ENCODE measurements at regions not wholly inside any gene's neighbourhood (a gene's known extent, or its start where the extent isn't known, plus 50 kb on each side); places are given as distances from the start of the nearest gene placed in this dataset.

DNA sequence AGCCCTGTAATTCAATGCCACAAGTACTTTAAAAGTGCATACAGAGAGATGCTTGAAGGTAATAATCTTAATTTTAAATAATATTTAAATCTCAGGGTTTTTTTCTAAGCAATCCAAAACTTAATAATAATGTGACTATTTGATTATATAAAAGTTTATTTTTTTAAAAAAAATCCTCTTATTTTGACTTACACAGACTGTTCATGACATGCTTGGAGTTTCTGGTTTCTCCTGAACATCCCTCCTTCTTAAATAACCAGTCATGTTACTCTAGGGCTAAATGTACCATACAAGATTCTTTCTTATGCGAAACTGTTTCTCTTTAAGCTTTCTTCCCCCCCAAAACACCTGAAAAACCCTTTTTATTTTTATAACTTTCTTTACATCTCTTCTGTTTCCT lies 58.2 kb upstream of the SLC2A13 start:
- TF ChIP-seq EZH2 (IDR thresholded peaks at IDR 0.05; ENCODE audit: borderline replicate concordance, low read depth, low read length, poor library complexity, severe bottlenecking) (no peak), CTCF (conservative IDR thresholded peaks at IDR 0.05; ENCODE audit: low read depth, low read length) (no peak)

DNA sequence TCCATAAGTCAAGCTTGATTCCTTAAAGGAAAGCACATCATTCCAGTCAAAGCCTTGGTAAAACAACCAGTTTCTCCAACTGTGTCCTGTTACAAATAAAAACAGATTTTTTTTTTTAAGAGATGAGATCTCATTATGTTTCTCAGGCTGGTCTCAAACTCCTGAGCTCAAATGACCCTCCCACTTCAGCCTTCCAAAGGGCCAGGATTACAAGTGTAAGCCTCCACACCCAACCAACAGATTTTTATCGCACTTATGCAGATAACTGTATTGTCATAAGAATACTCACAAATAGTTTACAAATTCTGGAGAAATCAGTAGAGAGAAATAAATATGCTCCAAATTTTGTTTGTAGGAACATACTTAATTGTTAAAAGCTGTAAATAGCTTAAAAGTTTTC lies 56.2 kb upstream of the SLC2A13 start:
- H3K9me3 ChIP-seq (ENCODE audit: low read depth, low read length, poor library complexity, severe bottlenecking), result no peaks in the 10 kb centered on the region
- POLR2A ChIA-PET (ENCODE audit: low non-redundant PET), result no interaction called here
- H3K27ac ChIP-seq (ENCODE audit: low read depth, low read length, poor library complexity, severe bottlenecking), result no peak overlapping the region
- intact Hi-C loops (cut with micrococcal nuclease; ENCODE audit: unreplicated experiment), result no loop called here
- no peak overlapping the region for H3K4me3 ChIP-seq (ENCODE audit: low read depth, low read length, poor library complexity, severe bottlenecking)
- CTCF ChIA-PET, result no interaction called here
- BruUV-seq (replicated peaks), result no TSS peak
- DNase-seq (ENCODE audit: low spot score), result no peak
- no peaks in the 10 kb centered on the region for H3K36me3 ChIP-seq (ENCODE audit: insufficient read depth, low read length, poor library complexity, severe bottlenecking)
- no peak for TF ChIP-seq CTCF (conservative IDR thresholded peaks at IDR 0.05; ENCODE audit: low read depth, low read length)
- no peak for TF ChIP-seq EZH2 (IDR thresholded peaks at IDR 0.05; ENCODE audit: borderline replicate concordance, low read depth, low read length, poor library complexity, severe bottlenecking)
- H3K4me1 ChIP-seq (ENCODE audit: insufficient read depth, low read length, poor library complexity, severe bottlenecking), result no peaks in the 10 kb centered on the region
- no peaks in the 10 kb centered on the region for H3K27me3 ChIP-seq (replicated peaks; ENCODE audit: insufficient read depth, low read depth, low read length, poor library complexity)

More for the DNA sequence above, 58.2 kb upstream of the SLC2A13 start:
- Histone ChIP-seq H3K4me3 (ENCODE audit: low read depth, low read length, poor library complexity, severe bottlenecking) (no peak overlapping the region), H3K27ac (ENCODE audit: low read depth, low read length, poor library complexity, severe bottlenecking) (no peak overlapping the region), H3K9me3 (ENCODE audit: low read depth, low read length, poor library complexity, severe bottlenecking) (no peaks in the 10 kb centered on the region), H3K36me3 (ENCODE audit: insufficient read depth, low read length, poor library complexity, severe bottlenecking) (no peaks in the 10 kb centered on the region), H3K4me1 (ENCODE audit: insufficient read depth, low read length, poor library complexity, severe bottlenecking) (no peaks in the 10 kb centered on the region), H3K27me3 (replicated peaks; ENCODE audit: insufficient read depth, low read depth, low read length, poor library complexity) (no peaks in the 10 kb centered on the region)
- POLR2A ChIA-PET (ENCODE audit: low non-redundant PET), result no interaction called here
- no TSS peak for BruUV-seq (replicated peaks)
- no peak for DNase-seq (ENCODE audit: low spot score)
- intact Hi-C loops (cut with micrococcal nuclease; ENCODE audit: unreplicated experiment), result no loop called here
- CTCF ChIA-PET, result no interaction called here

DNA sequence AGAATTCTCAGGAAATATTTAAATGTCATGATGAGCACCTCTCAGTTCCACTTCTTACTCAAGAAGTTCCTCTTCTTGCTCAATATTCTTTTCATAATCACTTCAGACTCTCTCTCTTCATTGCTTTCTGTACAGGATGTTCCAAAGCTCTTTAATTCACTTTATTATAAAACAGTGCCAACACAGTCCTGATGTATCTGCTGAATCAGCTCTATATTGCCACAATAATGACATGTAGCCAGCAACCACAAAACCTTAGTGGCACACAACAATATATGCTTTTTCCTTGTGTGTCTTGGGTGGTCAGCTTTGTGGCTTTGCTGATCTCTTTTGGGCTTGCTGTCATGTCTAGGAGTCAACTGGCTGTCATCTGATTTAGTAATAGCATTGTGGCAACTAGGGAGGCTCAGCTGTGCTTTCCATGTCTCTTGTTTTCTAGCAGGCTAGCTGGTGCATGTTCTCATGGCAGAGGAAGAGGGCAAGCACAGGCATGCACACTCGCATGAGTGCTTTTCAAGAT lies 52.8 kb upstream of the SLC2A13 start:
- POLR2A ChIA-PET (ENCODE audit: low non-redundant PET), result no interaction called here
- BruUV-seq (replicated peaks), result no TSS peak
- TF ChIP-seq CTCF (conservative IDR thresholded peaks at IDR 0.05; ENCODE audit: low read depth, low read length) (no peak), EZH2 (IDR thresholded peaks at IDR 0.05; ENCODE audit: borderline replicate concordance, low read depth, low read length, poor library complexity, severe bottlenecking) (no peak)
- Histone ChIP-seq H3K4me3 (ENCODE audit: low read depth, low read length, poor library complexity, severe bottlenecking) (no peak overlapping the region), H3K36me3 (ENCODE audit: insufficient read depth, low read length, poor library complexity, severe bottlenecking) (no peaks in the 10 kb centered on the region), H3K4me1 (ENCODE audit: insufficient read depth, low read length, poor library complexity, severe bottlenecking) (no peaks in the 10 kb centered on the region), H3K9me3 (ENCODE audit: low read depth, low read length, poor library complexity, severe bottlenecking) (no peaks in the 10 kb centered on the region), H3K27ac (ENCODE audit: low read depth, low read length, poor library complexity, severe bottlenecking) (no peak overlapping the region), H3K27me3 (replicated peaks; ENCODE audit: insufficient read depth, low read depth, low read length, poor library complexity) (no peaks in the 10 kb centered on the region)
- CTCF ChIA-PET, result no interaction called here
- DNase-seq (ENCODE audit: low spot score), result no peak
- intact Hi-C loops (cut with micrococcal nuclease; ENCODE audit: unreplicated experiment), result loop anchor here (10.0 kb wide), 1 partner anchor 766 kb away; no protein-coding TSS in a partner anchor

Data from A673 (cell line).